Common myeloid progenitor, CD34-positive (primary cell): ENCODE measurements at regions not wholly inside any gene's neighbourhood (a gene's known extent, or its start where the extent isn't known, plus 50 kb on each side); places are given as distances from the start of the nearest gene placed in this dataset.

Source experiments
- CTCF ChIA-PET: fragments of 350-600 bp; sonication (Branson Sonifier 250); formaldehyde crosslinking; loops from one replicate; lab custom pipeline; 2021; ENCODE audit warnings: antibody characterized with exemption; lab: Charles Lee
- POLR2A ChIA-PET: fragments of 350-600 bp; sonication (Branson Sonifier 250); formaldehyde crosslinking; loops from one replicate; lab custom pipeline; 2021; ENCODE audit warnings: antibody characterized with exemption; lab: Charles Lee
- DNase-seq, 3 donors: peaks; one replicate each; pipeline versions ENCODE4 v3.0.0 to v3.0.0-alpha.2; 2013
- H3K27ac ChIP-seq, 2 experiments: 1 replicate in 1 of 2; 2 replicates in 1 of 2; pipeline ENCODE4 v1.7.0; 2013; ENCODE audit warnings: inconsistent platforms in 2 of 2, low read length in 2 of 2, mild to moderate bottlenecking in 2 of 2, low read depth in 1 of 2, moderate library complexity in 1 of 2; ENCODE audit not compliant: severe bottlenecking in 2 of 2, insufficient read depth in 1 of 2, poor library complexity in 1 of 2
- H3K27me3 ChIP-seq, 5 experiments: replicated peaks in 2 of 5; 1 replicate in 3 of 5; 2 replicates in 2 of 5; pipeline versions ENCODE4 v1.6.1 to v1.7.0; 2013; ENCODE audit warnings: low read length in 4 of 5, mild to moderate bottlenecking in 2 of 5, moderate library complexity in 2 of 5, inconsistent platforms in 1 of 5; ENCODE audit not compliant: insufficient read depth in 5 of 5, control insufficient read depth in 4 of 5
- H3K36me3 ChIP-seq, 4 experiments: 1 replicate in 2 of 4; 2 replicates in 2 of 4; pipeline versions ENCODE4 v1.6.1 to v1.7.0; 2013; ENCODE audit warnings: low read length in 3 of 4, control low read depth in 1 of 4, mild to moderate bottlenecking in 1 of 4; ENCODE audit not compliant: control insufficient read depth in 4 of 4, insufficient read depth in 4 of 4
- H3K4me1 ChIP-seq, 4 experiments: 1 replicate in 3 of 4; 2 replicates in 1 of 4; pipeline versions ENCODE4 v1.6.1 to v1.7.1; 2013; ENCODE audit warnings: low read length in 3 of 4, mild to moderate bottlenecking in 3 of 4, control low read depth in 1 of 4, inconsistent platforms in 1 of 4, moderate library complexity in 1 of 4; ENCODE audit not compliant: control insufficient read depth in 4 of 4, insufficient read depth in 4 of 4; ENCODE audit errors: control extremely low read depth in 1 of 4
- H3K4me3 ChIP-seq, 7 experiments: 1 replicate in 4 of 7; 2 replicates in 3 of 7; pipeline versions ENCODE4 v1.5.1 to v1.7.0; 2013; ENCODE audit warnings: mild to moderate bottlenecking in 7 of 7, low read length in 6 of 7, moderate library complexity in 6 of 7, inconsistent platforms in 2 of 7, low read depth in 2 of 7, control low read depth in 1 of 7; ENCODE audit not compliant: insufficient read depth in 4 of 7, control insufficient read depth in 1 of 7; ENCODE audit errors: extremely low read depth in 1 of 7
- H3K9me3 ChIP-seq, 5 experiments: 1 replicate in 4 of 5; 2 replicates in 1 of 5; pipeline versions ENCODE4 v1.6.1 to v1.7.1; 2013; ENCODE audit warnings: low read length in 4 of 5, mild to moderate bottlenecking in 2 of 5, inconsistent platforms in 1 of 5, low read depth in 1 of 5, moderate library complexity in 1 of 5; ENCODE audit not compliant: control insufficient read depth in 4 of 5, insufficient read depth in 2 of 5; ENCODE audit errors: control extremely low read depth in 1 of 5
- WGBS: methylation state at CpG from one replicate; pipeline ENCODE4 v1.1.5; 2013; ENCODE audit not compliant: insufficient coverage; 5-methylcytosine and 5-hydroxymethylcytosine counted together

- no peak for DNase-seq
- no peak overlapping the region for H3K27ac ChIP-seq
- no peak overlapping the region for H3K4me3 ChIP-seq
- peaks cover 0 to 2% (median 0%) of the 10 kb centered on the region in 5 experiments for H3K9me3 ChIP-seq
- no peaks in the 10 kb centered on the region for H3K4me1 ChIP-seq
- peaks cover 0 to 3% (median 0%) of the 10 kb centered on the region in 5 experiments for H3K27me3 ChIP-seq
- ChIA-PET POLR2A (no interaction called here), CTCF (interaction anchor here (0.6 kb wide), 1 partner anchor 315 kb away, joined by 3 read pairs; no protein-coding TSS in a partner anchor)
- no peaks in the 10 kb centered on the region for H3K36me3 ChIP-seq
These were observed 622.1 kb upstream of the UBE2E2 start for GRCh38 chr3:22581007-22581406.

DNA sequence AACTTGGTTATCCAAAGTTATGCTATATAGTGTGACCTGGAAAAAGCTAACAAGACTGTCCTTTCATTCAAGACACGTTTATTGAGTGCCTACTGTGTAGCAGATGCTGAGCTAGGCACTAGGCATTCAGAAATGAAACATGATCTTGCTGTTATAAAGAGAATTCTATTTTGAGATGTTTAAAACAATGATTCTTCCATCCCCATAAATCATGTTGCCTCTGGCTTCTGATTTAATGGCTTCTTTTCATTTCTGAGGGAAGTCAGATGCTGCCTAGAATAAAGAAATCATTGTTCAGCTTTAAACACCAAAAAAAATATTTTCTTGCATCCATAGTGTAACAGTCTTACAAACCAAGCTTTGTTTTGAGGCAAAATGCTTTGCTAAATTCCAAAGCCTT lies 620.9 kb upstream of the UBE2E2 start:
- H3K36me3 ChIP-seq = no peaks in the 10 kb centered on the region
- H3K9me3 ChIP-seq = peaks cover 0 to 2% (median 0%) of the 10 kb centered on the region in 5 experiments
- CTCF ChIA-PET = no interaction called here
- H3K4me1 ChIP-seq = no peaks in the 10 kb centered on the region
- no peak overlapping the region for H3K27ac ChIP-seq
- H3K27me3 ChIP-seq = peaks cover 0 to 3% (median 0%) of the 10 kb centered on the region in 5 experiments
- 80% methylated on average over 1 of the region's 1 CpG for WGBS
- POLR2A ChIA-PET = no interaction called here
- no peak overlapping the region for H3K4me3 ChIP-seq
- DNase-seq = no peak

GRCh38 chr3:22585504-22585903 lies 617.6 kb upstream of the UBE2E2 start:
- no peaks in the 10 kb centered on the region for H3K4me1 ChIP-seq
- H3K4me3 ChIP-seq = no peak overlapping the region
- no peak overlapping the region for H3K27ac ChIP-seq
- H3K27me3 ChIP-seq = peaks cover 0 to 3% (median 0%) of the 10 kb centered on the region in 5 experiments
- peak; percentile 43 to 79 (median 56) for DNase-seq
- H3K36me3 ChIP-seq = no peaks in the 10 kb centered on the region
- ChIA-PET CTCF (interaction anchor here (0.9 to 1.8 kb wide), 3 partner anchors 10 to 463 kb away, joined by 3 to 5 read pairs (median 3); no protein-coding TSS in a partner anchor), POLR2A (no interaction called here)
- peaks cover 0 to 2% (median 0%) of the 10 kb centered on the region in 5 experiments for H3K9me3 ChIP-seq
- 67% methylated on average over 1 of the region's 2 CpGs for WGBS

GRCh38 chr3:22585911-22586310 lies 617.2 kb upstream of the UBE2E2 start:
- WGBS = 100% methylated on average over 1 of the region's 2 CpGs
- Histone ChIP-seq H3K27ac (no peak overlapping the region), H3K4me1 (no peaks in the 10 kb centered on the region), H3K9me3 (peaks cover 0 to 2% (median 0%) of the 10 kb centered on the region in 5 experiments), H3K27me3 (peaks cover 0 to 3% (median 0%) of the 10 kb centered on the region in 5 experiments), H3K4me3 (no peak overlapping the region), H3K36me3 (no peaks in the 10 kb centered on the region)
- ChIA-PET POLR2A (no interaction called here), CTCF (interaction anchor here (0.9 to 1.8 kb wide), 3 partner anchors 10 to 464 kb away, joined by 3 to 5 read pairs (median 3); no protein-coding TSS in a partner anchor)
- DNase-seq = peak in 2 of 3 donors; percentile 9 to 19

DNA sequence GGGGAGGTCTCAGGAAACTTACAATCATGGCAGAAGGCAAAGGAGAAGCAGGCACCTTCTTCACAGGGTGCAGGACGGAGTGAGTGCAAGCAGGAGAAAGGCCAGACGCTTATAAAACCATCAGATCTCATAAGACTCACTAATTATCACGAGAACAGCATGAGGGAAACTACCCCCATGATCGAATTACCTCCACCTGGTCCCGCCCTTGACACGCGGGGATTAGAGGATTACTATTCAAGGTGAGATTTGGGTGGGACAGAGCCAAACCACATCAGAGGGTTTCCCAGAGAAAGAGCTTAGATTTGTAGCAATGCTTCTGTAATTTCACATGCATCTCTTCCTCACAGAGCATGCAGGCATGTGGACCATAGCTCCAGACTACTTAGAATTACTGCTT lies 615.7 kb upstream of the UBE2E2 start:
- 95% methylated on average over 6 of the region's 7 CpGs for WGBS
- CTCF ChIA-PET = no interaction called here

GRCh38 chr3:22593638-22594037 lies 609.5 kb upstream of the UBE2E2 start:
- WGBS = no CpG with 5 or more reads among the region's 3 CpGs
- Histone ChIP-seq H3K36me3 (no peaks in the 10 kb centered on the region), H3K4me3 (no peak overlapping the region), H3K27ac (no peak overlapping the region), H3K4me1 (no peaks in the 10 kb centered on the region), H3K9me3 (peaks cover 0 to 10% (median 0%) of the 10 kb centered on the region in 5 experiments), H3K27me3 (no peaks in the 10 kb centered on the region)
- no peak for DNase-seq
- ChIA-PET CTCF (no interaction called here), POLR2A (no interaction called here)

More for the DNA sequence above, 615.7 kb upstream of the UBE2E2 start:
- Histone ChIP-seq H3K27ac (no peak overlapping the region), H3K9me3 (peaks cover 0 to 2% (median 0%) of the 10 kb centered on the region in 5 experiments), H3K27me3 (peaks cover 0 to 3% (median 0%) of the 10 kb centered on the region in 5 experiments), H3K36me3 (no peaks in the 10 kb centered on the region), H3K4me1 (no peaks in the 10 kb centered on the region), H3K4me3 (no peak overlapping the region)
- DNase-seq = no peak
- POLR2A ChIA-PET = no interaction called here

- H3K9me3 ChIP-seq = peaks cover 0 to 10% (median 0%) of the 10 kb centered on the region in 5 experiments
- H3K27me3 ChIP-seq = no peaks in the 10 kb centered on the region
- POLR2A ChIA-PET = no interaction called here
- no peak overlapping the region for H3K27ac ChIP-seq
- no peaks in the 10 kb centered on the region for H3K4me1 ChIP-seq
- H3K36me3 ChIP-seq = no peaks in the 10 kb centered on the region
- CTCF ChIA-PET = no interaction called here
- no peak overlapping the region for H3K4me3 ChIP-seq
- no peak for DNase-seq
These were observed 608.1 kb upstream of the UBE2E2 start for GRCh38 chr3:22594990-22595389.
